CD4-positive, alpha-beta T cell (primary cell): ENCODE measurements at regions not wholly inside any gene's neighbourhood (a gene's known extent, or its start where the extent isn't known, plus 50 kb on each side); places are given as distances from the start of the nearest gene placed in this dataset.
A peak's percentile ranks its signal among the peaks of the same experiment; 100 is the strongest.

Experiments used
- ATAC-seq: fragments of 200-7000 bp; cut with Tn5 transposase; one replicate; pipeline ENCODE4 v1.10.0; 2022; ENCODE audit warnings: mild to moderate bottlenecking; ENCODE audit not compliant: poor library complexity
- CTCF ChIA-PET: fragments of 350-600 bp; sonication (Branson Sonifier 250); formaldehyde crosslinking; loops from one replicate; lab custom pipeline; 2021; ENCODE audit warnings: antibody characterized with exemption, inconsistent platforms; lab: Charles Lee
- POLR2A ChIA-PET: fragments of 350-600 bp; sonication (Branson Sonifier 250); formaldehyde crosslinking; loops from one replicate; lab custom pipeline; 2021; ENCODE audit warnings: antibody characterized with exemption, inconsistent platforms; lab: Charles Lee
- DNase-seq, 14 experiments: peaks; one replicate each; pipeline ENCODE4 v3.0.0-alpha.2; 2013 to 2020; ENCODE audit warnings: mixed read lengths in 2 of 14
- H3K27ac ChIP-seq, 2 donors: one replicate each; pipeline versions ENCODE4 v1.5.1 to v1.7.0; 2013; ENCODE audit warnings: low read length in 2 of 2, low read depth in 1 of 2, mild to moderate bottlenecking in 1 of 2
- H3K27me3 ChIP-seq, 2 experiments: 1 replicate in 1 of 2; 2 replicates in 1 of 2; pipeline versions ENCODE4 v1.6.1 to v1.7.0; 2013; ENCODE audit warnings: low read length in 2 of 2, control low read depth in 1 of 2, mild to moderate bottlenecking in 1 of 2, moderate library complexity in 1 of 2; ENCODE audit not compliant: insufficient read depth in 2 of 2, control insufficient read depth in 1 of 2
- H3K36me3 ChIP-seq: one replicate; pipeline ENCODE4 v1.6.1; 2013; ENCODE audit warnings: low read length, control low read depth; ENCODE audit not compliant: insufficient read depth
- H3K4me1 ChIP-seq: one replicate; pipeline ENCODE4 v1.6.1; 2013; ENCODE audit warnings: low read length, control low read depth; ENCODE audit not compliant: insufficient read depth
- H3K4me3 ChIP-seq: one replicate; pipeline ENCODE4 v1.5.1; 2013; ENCODE audit warnings: mild to moderate bottlenecking, low read length, moderate library complexity
- H3K9me3 ChIP-seq, 2 experiments: 1 replicate in 1 of 2; 2 replicates in 1 of 2; pipeline versions ENCODE4 v1.6.1 to v1.7.0; 2013; ENCODE audit warnings: low read length in 2 of 2, mild to moderate bottlenecking in 2 of 2, control low read depth in 1 of 2, moderate library complexity in 1 of 2; ENCODE audit not compliant: control insufficient read depth in 1 of 2, insufficient read depth in 1 of 2
- H3K27ac Mint-ChIP-seq: one replicate; pipeline ENCODE4 v1.8.0; 2020; ENCODE audit warnings: mixed read lengths
- H3K27me3 Mint-ChIP-seq: one replicate; pipeline ENCODE4 v1.8.0; 2021; ENCODE audit warnings: mixed read lengths
- H3K36me3 Mint-ChIP-seq: one replicate; pipeline ENCODE4 v1.8.0; 2021; ENCODE audit warnings: low read depth, mixed read lengths
- H3K4me1 Mint-ChIP-seq: one replicate; pipeline ENCODE4 v1.8.0; 2021; ENCODE audit warnings: low read depth, mixed read lengths
- H3K4me3 Mint-ChIP-seq: one replicate; pipeline ENCODE4 v1.8.0; 2020; ENCODE audit warnings: mild to moderate bottlenecking, mixed read lengths
- H3K9me3 Mint-ChIP-seq: one replicate; pipeline ENCODE4 v1.8.0; 2020; ENCODE audit warnings: mixed read lengths
- CTCF ChIP-seq: fragments of 200-600 bp; IDR thresholded peaks from one replicate; pipeline ENCODE4 v1.8.0; 2022; ENCODE audit warnings: antibody characterized with exemption, mild to moderate bottlenecking
- intact Hi-C, 2 experiments: fragments of 100-400 bp; cut with DNase I in 1 of 2; cut with micrococcal nuclease in 1 of 2; formaldehyde crosslinking; loops; one replicate each; pipeline versions ENCODE4 v1.15.1 to v1.9.0; 2023 to 2025; cut with DNase I, micrococcal nuclease

- no peaks in the 10 kb centered on the region for H3K9me3 Mint-ChIP-seq
- peaks cover 48% of the 10 kb centered on the region for H3K27me3 Mint-ChIP-seq
- H3K27ac ChIP-seq, result no peak overlapping the region
- no peak overlapping the region for H3K4me3 Mint-ChIP-seq
- H3K4me1 ChIP-seq, result no peaks in the 10 kb centered on the region
- no peaks in the 10 kb centered on the region for H3K36me3 ChIP-seq
- no peak for ATAC-seq
- ChIA-PET POLR2A (interaction anchor here (2.5 kb wide), 1 partner anchor 64 kb away, joined by 18 read pairs; the partner anchor contains the start of gene IGF1R), CTCF (no interaction called here)
- H3K36me3 Mint-ChIP-seq, result no peaks in the 10 kb centered on the region
- H3K4me1 Mint-ChIP-seq, result peaks cover 11% of the 10 kb centered on the region
- peaks cover 0 to 5% of the 10 kb centered on the region in 2 experiments for H3K9me3 ChIP-seq
- peaks cover 13 to 21% of the 10 kb centered on the region in 2 experiments for H3K27me3 ChIP-seq
- no peak for DNase-seq
- no peak overlapping the region for H3K27ac Mint-ChIP-seq
- no peak overlapping the region for H3K4me3 ChIP-seq
- TF ChIP-seq CTCF, result no peak
- intact Hi-C loops, result loop anchor here in 1 of 2 experiments (2.0 kb wide), 2 partner anchors 62 to 76 kb away; no protein-coding TSS in a partner anchor
These were observed 65.3 kb upstream of the IGF1R start for GRCh38 chr15:98582900-98583554.

- Histone ChIP-seq H3K4me1 (no peaks in the 10 kb centered on the region), H3K4me3 (no peak overlapping the region), H3K9me3 (peaks cover 0 to 5% of the 10 kb centered on the region in 2 experiments), H3K27ac (no peak overlapping the region), H3K27me3 (peaks cover 13 to 18% of the 10 kb centered on the region in 2 experiments), H3K36me3 (no peaks in the 10 kb centered on the region)
- ChIA-PET POLR2A (no interaction called here), CTCF (no interaction called here)
- TF ChIP-seq CTCF, result no peak
- no peak for ATAC-seq
- Mint-ChIP-seq H3K36me3 (no peaks in the 10 kb centered on the region), H3K4me1 (peaks cover 11% of the 10 kb centered on the region), H3K27ac (no peak overlapping the region), H3K9me3 (no peaks in the 10 kb centered on the region), H3K27me3 (peaks cover 52% of the 10 kb centered on the region), H3K4me3 (no peak overlapping the region)
- no peak for DNase-seq
- intact Hi-C loops, result loop anchor here in 1 of 2 experiments (2.0 kb wide), 2 partner anchors 61 to 75 kb away; no protein-coding TSS in a partner anchor
These were observed 64.4 kb upstream of the IGF1R start for GRCh38 chr15:98583771-98584430.

DNA sequence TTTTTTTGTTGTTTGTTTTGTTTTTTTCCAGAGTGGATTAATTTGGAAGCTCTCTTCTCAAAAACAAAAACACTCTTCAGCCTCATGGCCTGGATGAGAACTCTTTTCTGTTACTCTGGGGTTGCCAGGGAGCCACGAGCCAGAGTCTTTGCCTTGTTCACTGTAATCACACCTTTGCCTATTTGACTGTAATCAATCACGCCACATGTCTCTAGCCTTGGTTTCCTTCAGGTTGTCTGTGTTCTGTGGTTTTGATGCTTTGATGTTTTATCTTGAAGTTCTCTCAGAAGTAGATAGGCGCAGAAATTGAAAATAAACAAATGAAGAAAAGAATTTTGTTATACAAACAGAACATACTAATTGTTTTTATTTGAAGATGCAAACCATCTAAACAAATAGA, 62.3 kb upstream of the IGF1R start:
- peak; percentile 56 for ATAC-seq
- DNase-seq, result peak in 3 of 14 experiments; percentile 19 to 40 (median 23)
- Mint-ChIP-seq H3K27me3 (peaks cover 58% of the 10 kb centered on the region), H3K4me3 (no peak overlapping the region), H3K9me3 (no peaks in the 10 kb centered on the region), H3K4me1 (peaks cover 11% of the 10 kb centered on the region), H3K27ac (no peak overlapping the region), H3K36me3 (no peaks in the 10 kb centered on the region)
- Histone ChIP-seq H3K4me3 (no peak overlapping the region), H3K36me3 (no peaks in the 10 kb centered on the region), H3K27ac (no peak overlapping the region), H3K27me3 (peaks cover 13 to 14% of the 10 kb centered on the region in 2 experiments), H3K4me1 (no peaks in the 10 kb centered on the region), H3K9me3 (peaks cover 0 to 5% of the 10 kb centered on the region in 2 experiments)
- intact Hi-C loops, result no loop called here
- TF ChIP-seq CTCF, result no peak
- ChIA-PET POLR2A (interaction anchor here (1.0 to 1.1 kb wide), 2 partner anchors 61 to 66 kb away, joined by 3 to 5 read pairs; no protein-coding TSS in a partner anchor), CTCF (no interaction called here)
